ENCODE measurements at regions not wholly inside any gene's neighbourhood (a gene's known extent, or its start where the extent isn't known, plus 50 kb on each side); places are given as distances from the start of the nearest gene placed in this dataset.
"Not testable (repeated sequence)": the region's sequence is repeated elsewhere in the genome, so short reads cannot be mapped to it uniquely, and the experiment has no call there.

GRCh38 chr2:147439986-147440385 lies 404.8 kb upstream of the ACVR2A start:
- Mint-ChIP-seq H3K36me3 (ENCODE audit: low read depth) (no peaks in the 10 kb centered on the region), H3K27me3 (ENCODE audit: low read depth) (no peaks in the 10 kb centered on the region), H3K27ac (no peak overlapping the region), H3K9me3 (peaks cover under 1% of the 10 kb centered on the region), H3K4me3 (no peak overlapping the region), H3K4me1 (ENCODE audit: low read depth) (no peaks in the 10 kb centered on the region)

- no peaks in the 10 kb centered on the region for H3K27me3 Mint-ChIP-seq (ENCODE audit: low read depth)
- H3K9me3 Mint-ChIP-seq: no peaks in the 10 kb centered on the region
- H3K36me3 Mint-ChIP-seq (ENCODE audit: low read depth): no peaks in the 10 kb centered on the region
- H3K27ac Mint-ChIP-seq: no peak overlapping the region
- no peaks in the 10 kb centered on the region for H3K4me1 Mint-ChIP-seq (ENCODE audit: low read depth)
- H3K4me3 Mint-ChIP-seq: no peak overlapping the region
Observed at GRCh38 chr2:147438882-147439281, 405.9 kb upstream of the ACVR2A start.

GRCh38 chr2:147433822-147434221 lies 411.0 kb upstream of the ACVR2A start:
- peaks cover 6% of the 10 kb centered on the region for H3K9me3 Mint-ChIP-seq
- H3K27me3 Mint-ChIP-seq (ENCODE audit: low read depth): no peaks in the 10 kb centered on the region
- H3K36me3 Mint-ChIP-seq (ENCODE audit: low read depth): no peaks in the 10 kb centered on the region
- H3K4me3 Mint-ChIP-seq: no peak overlapping the region
- no peak overlapping the region for H3K27ac Mint-ChIP-seq
- no peaks in the 10 kb centered on the region for H3K4me1 Mint-ChIP-seq (ENCODE audit: low read depth)

- no peaks in the 10 kb centered on the region for H3K27me3 Mint-ChIP-seq (ENCODE audit: low read depth)
- H3K4me3 Mint-ChIP-seq: no peak overlapping the region
- no peak overlapping the region for H3K27ac Mint-ChIP-seq
- H3K4me1 Mint-ChIP-seq (ENCODE audit: low read depth): no peaks in the 10 kb centered on the region
- no peaks in the 10 kb centered on the region for H3K36me3 Mint-ChIP-seq (ENCODE audit: low read depth)
- H3K9me3 Mint-ChIP-seq: peaks cover 6% of the 10 kb centered on the region
Observed at GRCh38 chr2:147430408-147430807, 414.4 kb upstream of the ACVR2A start.

GRCh38 chr2:147428120-147428747 lies 416.6 kb upstream of the ACVR2A start:
- Mint-ChIP-seq H3K9me3 (peaks cover 11% of the 10 kb centered on the region), H3K27ac (no peak overlapping the region), H3K27me3 (ENCODE audit: low read depth) (peaks cover 12% of the 10 kb centered on the region), H3K4me3 (no peak overlapping the region), H3K36me3 (ENCODE audit: low read depth) (no peaks in the 10 kb centered on the region), H3K4me1 (ENCODE audit: low read depth) (peaks cover 3% of the 10 kb centered on the region)

GRCh38 chr2:147425437-147426029 lies 419.3 kb upstream of the ACVR2A start:
- Mint-ChIP-seq H3K27ac (no peak overlapping the region), H3K27me3 (ENCODE audit: low read depth) (peaks cover 12% of the 10 kb centered on the region), H3K4me1 (ENCODE audit: low read depth) (peaks cover 3% of the 10 kb centered on the region), H3K4me3 (no peak overlapping the region), H3K9me3 (peaks cover 12% of the 10 kb centered on the region), H3K36me3 (ENCODE audit: low read depth) (no peaks in the 10 kb centered on the region)

- peaks cover 9% of the 10 kb centered on the region for H3K9me3 Mint-ChIP-seq
- no peak overlapping the region for H3K4me3 Mint-ChIP-seq
- no peaks in the 10 kb centered on the region for H3K36me3 Mint-ChIP-seq (ENCODE audit: low read depth)
- no peak overlapping the region for H3K27ac Mint-ChIP-seq
- peaks cover 3% of the 10 kb centered on the region for H3K4me1 Mint-ChIP-seq (ENCODE audit: low read depth)
- peaks cover 12% of the 10 kb centered on the region for H3K27me3 Mint-ChIP-seq (ENCODE audit: low read depth)
Observed at GRCh38 chr2:147424766-147425165, 420.1 kb upstream of the ACVR2A start.

GRCh38 chr2:147420947-147421675 lies 423.7 kb upstream of the ACVR2A start:
- H3K4me3 Mint-ChIP-seq: no peak overlapping the region

GRCh38 chr2:147420517-147420916 lies 424.3 kb upstream of the ACVR2A start:
- H3K36me3 Mint-ChIP-seq (ENCODE audit: low read depth): no peaks in the 10 kb centered on the region
- H3K27me3 Mint-ChIP-seq (ENCODE audit: low read depth): peaks cover 12% of the 10 kb centered on the region
- H3K4me3 Mint-ChIP-seq: no peak overlapping the region
- no peak overlapping the region for H3K27ac Mint-ChIP-seq
- H3K4me1 Mint-ChIP-seq (ENCODE audit: low read depth): peaks cover 3% of the 10 kb centered on the region
- H3K9me3 Mint-ChIP-seq: peaks cover 9% of the 10 kb centered on the region

More at GRCh38 chr2:147420947-147421675, 423.7 kb upstream of the ACVR2A start:
- Mint-ChIP-seq H3K4me1 (ENCODE audit: low read depth) (peaks cover 3% of the 10 kb centered on the region), H3K9me3 (peaks cover 9% of the 10 kb centered on the region), H3K27me3 (ENCODE audit: low read depth) (peaks cover 12% of the 10 kb centered on the region), H3K36me3 (ENCODE audit: low read depth) (no peaks in the 10 kb centered on the region), H3K27ac (no peak overlapping the region)

GRCh38 chr2:147416099-147416498 lies 428.7 kb upstream of the ACVR2A start:
- Mint-ChIP-seq H3K27me3 (ENCODE audit: low read depth) (peaks cover 4% of the 10 kb centered on the region), H3K9me3 (peaks cover 18% of the 10 kb centered on the region), H3K27ac (no peak overlapping the region), H3K4me3 (no peak overlapping the region), H3K36me3 (ENCODE audit: low read depth) (no peaks in the 10 kb centered on the region), H3K4me1 (ENCODE audit: low read depth) (peaks cover 5% of the 10 kb centered on the region)

- not testable (repeated sequence) for H3K27ac Mint-ChIP-seq; H3K4me3 Mint-ChIP-seq; H3K36me3 Mint-ChIP-seq (ENCODE audit: low read depth); H3K27me3 Mint-ChIP-seq (ENCODE audit: low read depth); H3K4me1 Mint-ChIP-seq (ENCODE audit: low read depth)
- peaks cover 26% of the 10 kb centered on the region for H3K9me3 Mint-ChIP-seq
Observed at GRCh38 chr2:147414656-147415055, 430.2 kb upstream of the ACVR2A start.

- H3K36me3 Mint-ChIP-seq (ENCODE audit: low read depth): peaks cover 1% of the 10 kb centered on the region
- H3K9me3 Mint-ChIP-seq: peaks cover 20% of the 10 kb centered on the region
- no peak overlapping the region for H3K4me3 Mint-ChIP-seq
- H3K27me3 Mint-ChIP-seq (ENCODE audit: low read depth): peaks cover 4% of the 10 kb centered on the region
- no peak overlapping the region for H3K27ac Mint-ChIP-seq
- peaks cover 2% of the 10 kb centered on the region for H3K4me1 Mint-ChIP-seq (ENCODE audit: low read depth)
Observed at GRCh38 chr2:147408357-147408756, 436.5 kb upstream of the ACVR2A start.

GRCh38 chr2:147405651-147406050 lies 439.2 kb upstream of the ACVR2A start:
- Mint-ChIP-seq H3K27me3 (ENCODE audit: low read depth) (peaks cover 6% of the 10 kb centered on the region), H3K4me3 (no peak overlapping the region)

GRCh38 chr2:147398996-147399395 lies 445.8 kb upstream of the ACVR2A start:
- Mint-ChIP-seq H3K4me3 (no peak overlapping the region), H3K27ac (no peak overlapping the region), H3K9me3 (peaks cover 6% of the 10 kb centered on the region), H3K36me3 (ENCODE audit: low read depth) (no peaks in the 10 kb centered on the region), H3K4me1 (ENCODE audit: low read depth) (no peaks in the 10 kb centered on the region), H3K27me3 (ENCODE audit: low read depth) (peaks cover 6% of the 10 kb centered on the region)

More at GRCh38 chr2:147405651-147406050, 439.2 kb upstream of the ACVR2A start:
- Mint-ChIP-seq H3K9me3 (peaks cover 7% of the 10 kb centered on the region), H3K4me1 (ENCODE audit: low read depth) (peaks cover 2% of the 10 kb centered on the region), H3K36me3 (ENCODE audit: low read depth) (no peaks in the 10 kb centered on the region), H3K27ac (no peak overlapping the region)

- Mint-ChIP-seq H3K9me3 (peaks cover 10% of the 10 kb centered on the region), H3K4me1 (ENCODE audit: low read depth) (no peaks in the 10 kb centered on the region), H3K36me3 (ENCODE audit: low read depth) (no peaks in the 10 kb centered on the region), H3K27me3 (ENCODE audit: low read depth) (peaks cover 6% of the 10 kb centered on the region), H3K4me3 (no peak overlapping the region), H3K27ac (no peak overlapping the region)
Observed at GRCh38 chr2:147398301-147398700, 446.5 kb upstream of the ACVR2A start.

All from T-helper 1 cell treated with Interleukin-12 subunit alpha and Interleukin-12 subunit beta and Interleukin-4 antibody, amounts not matched to agents 30 μg/mL and 1 μg/mL, for 36 hours (primary cell).